Upper lobe of left lung (tissue), 4 donors: ENCODE measurements at regions not wholly inside any gene's neighbourhood (a gene's known extent, or its start where the extent isn't known, plus 50 kb on each side); places are given as distances from the start of the nearest gene placed in this dataset.

Source experiments
- EP300 ChIP-seq, 4 donors: sonication (generic); formaldehyde crosslinking; IDR thresholded peaks; one replicate each; pipeline ENCODE4 v1.5.1; 2017; ENCODE audit warnings: antibody characterized with exemption in 4 of 4, control low read depth in 2 of 4
- POLR2A ChIP-seq, 4 donors: fragments of 450-650 bp; IDR thresholded peaks; one replicate each; pipeline ENCODE4 v1.5.1; 2016 to 2017; ENCODE audit warnings: antibody characterized with exemption in 4 of 4, mild to moderate bottlenecking in 2 of 4
- POLR2AphosphoS5 ChIP-seq, 2 donors: sonication (generic); formaldehyde crosslinking; IDR thresholded peaks; one replicate each; pipeline ENCODE4 v1.5.1; 2017; ENCODE audit warnings: antibody characterized with exemption in 2 of 2
- TF ChIP-seq, protein P1 (sequence below), 6 experiments: fragments of 450-650 bp in 4 of 6; fragments of 200-600 bp in 2 of 6; sonication (generic) in 2 of 6; IDR thresholded peaks; one replicate each; pipeline ENCODE4 v1.5.1; 2016 to 2019; ENCODE audit warnings: antibody characterized with exemption in 6 of 6

DNA sequence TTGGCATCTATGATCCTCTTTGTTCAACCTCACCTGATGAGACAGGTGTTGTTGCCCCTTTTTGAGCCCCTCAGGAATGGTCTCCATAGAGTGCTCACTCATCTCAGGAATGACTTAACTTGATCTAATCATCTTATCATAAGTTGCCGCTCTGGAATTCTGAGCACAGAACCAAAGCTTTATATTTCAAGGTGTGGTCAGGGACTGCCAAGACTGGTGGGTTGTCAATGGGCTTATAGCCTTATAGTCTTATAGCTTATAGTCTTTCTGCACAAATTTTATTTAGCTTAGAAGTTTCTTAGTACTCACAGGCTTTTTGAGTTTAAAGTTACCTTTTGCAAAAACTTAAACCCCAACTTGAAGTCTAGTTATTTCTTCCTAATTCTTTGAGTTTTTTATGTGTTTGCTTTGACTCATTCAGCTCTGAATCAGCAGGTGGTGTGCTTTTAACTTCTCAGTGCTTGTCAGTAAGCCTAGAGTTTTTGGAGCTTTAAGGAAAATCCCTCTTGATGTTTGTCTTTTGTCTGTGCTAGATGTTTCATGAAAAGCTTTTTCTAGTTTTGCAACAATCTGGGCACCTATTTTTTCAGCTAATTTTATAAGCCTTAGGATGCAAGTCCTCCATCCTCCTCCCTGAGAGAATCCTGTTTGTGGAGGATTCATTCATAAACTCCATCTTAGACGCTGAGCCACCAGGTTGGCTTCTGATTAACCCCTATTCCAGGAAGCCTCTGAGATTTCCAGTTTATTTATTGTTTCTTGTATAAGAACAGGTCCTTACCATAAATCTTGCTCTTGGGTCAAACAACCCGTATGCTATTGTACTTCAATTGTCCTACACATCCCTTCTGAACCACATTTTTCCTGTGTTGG, 72.3 kb upstream of the SSTR4 start:
- TF ChIP-seq EP300 (IDR thresholded peaks at IDR 0.05), result no peak
- TF ChIP-seq, protein P1, sequence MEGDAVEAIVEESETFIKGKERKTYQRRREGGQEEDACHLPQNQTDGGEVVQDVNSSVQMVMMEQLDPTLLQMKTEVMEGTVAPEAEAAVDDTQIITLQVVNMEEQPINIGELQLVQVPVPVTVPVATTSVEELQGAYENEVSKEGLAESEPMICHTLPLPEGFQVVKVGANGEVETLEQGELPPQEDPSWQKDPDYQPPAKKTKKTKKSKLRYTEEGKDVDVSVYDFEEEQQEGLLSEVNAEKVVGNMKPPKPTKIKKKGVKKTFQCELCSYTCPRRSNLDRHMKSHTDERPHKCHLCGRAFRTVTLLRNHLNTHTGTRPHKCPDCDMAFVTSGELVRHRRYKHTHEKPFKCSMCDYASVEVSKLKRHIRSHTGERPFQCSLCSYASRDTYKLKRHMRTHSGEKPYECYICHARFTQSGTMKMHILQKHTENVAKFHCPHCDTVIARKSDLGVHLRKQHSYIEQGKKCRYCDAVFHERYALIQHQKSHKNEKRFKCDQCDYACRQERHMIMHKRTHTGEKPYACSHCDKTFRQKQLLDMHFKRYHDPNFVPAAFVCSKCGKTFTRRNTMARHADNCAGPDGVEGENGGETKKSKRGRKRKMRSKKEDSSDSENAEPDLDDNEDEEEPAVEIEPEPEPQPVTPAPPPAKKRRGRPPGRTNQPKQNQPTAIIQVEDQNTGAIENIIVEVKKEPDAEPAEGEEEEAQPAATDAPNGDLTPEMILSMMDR (IDR thresholded peaks at IDR 0.05), result no peak
- TF ChIP-seq POLR2A (IDR thresholded peaks at IDR 0.05), result no peak
- no peak for TF ChIP-seq POLR2AphosphoS5 (IDR thresholded peaks at IDR 0.05)
